Liver (tissue), 8 donors: ENCODE measurements at regions not wholly inside any gene's neighbourhood (a gene's known extent, or its start where the extent isn't known, plus 50 kb on each side); places are given as distances from the start of the nearest gene placed in this dataset.

Experiments used
- DNase-seq: peaks from one replicate; pipeline ENCODE4 v3.0.0-alpha.2; 2017; ENCODE audit warnings: low spot score
- H3K27ac ChIP-seq, 2 donors: one replicate each; pipeline ENCODE4 v1.7.0; 2013; ENCODE audit warnings: inconsistent platforms in 2 of 2, low read length in 2 of 2, control low read depth in 1 of 2, low read depth in 1 of 2, mild to moderate bottlenecking in 1 of 2
- H3K27me3 ChIP-seq, 4 donors: one replicate each; pipeline versions ENCODE4 v1.6.1 to v1.7.0; 2013; ENCODE audit warnings: low read length in 3 of 4, inconsistent platforms in 1 of 4, mild to moderate bottlenecking in 1 of 4, moderate library complexity in 1 of 4; ENCODE audit not compliant: control insufficient read depth in 4 of 4, insufficient read depth in 4 of 4
- H3K36me3 ChIP-seq, 4 donors: one replicate each; pipeline versions ENCODE4 v1.6.1 to v1.7.0; 2013; ENCODE audit warnings: low read length in 3 of 4, mild to moderate bottlenecking in 3 of 4, low read depth in 1 of 4, moderate library complexity in 1 of 4; ENCODE audit not compliant: control insufficient read depth in 4 of 4, insufficient read depth in 3 of 4
- H3K4me1 ChIP-seq, 4 donors: one replicate each; pipeline versions ENCODE4 v1.6.1 to v1.7.0; 2013; ENCODE audit warnings: low read length in 3 of 4, mild to moderate bottlenecking in 3 of 4, moderate library complexity in 1 of 4; ENCODE audit not compliant: control insufficient read depth in 4 of 4, insufficient read depth in 4 of 4
- H3K4me3 ChIP-seq, 3 donors: one replicate each; pipeline versions ENCODE4 v1.6.1 to v1.7.0; 2013; ENCODE audit warnings: low read length in 3 of 3, control low read depth in 1 of 3, low read depth in 1 of 3, mild to moderate bottlenecking in 1 of 3
- H3K9ac ChIP-seq, 2 donors: one replicate each; pipeline ENCODE4 v1.7.0; 2013; ENCODE audit warnings: low read length in 2 of 2, mild to moderate bottlenecking in 2 of 2, moderate library complexity in 2 of 2, control low read depth in 1 of 2, low read depth in 1 of 2
- H3K9me3 ChIP-seq, 4 donors: one replicate each; pipeline versions ENCODE4 v1.6.1 to v1.7.0; 2013; ENCODE audit warnings: low read length in 3 of 4; ENCODE audit not compliant: control insufficient read depth in 4 of 4
- EGR1 ChIP-seq, 2 donors: IDR thresholded peaks; 2 replicates each; pipeline ENCODE4 v1.6.1; 2016 to 2018; ENCODE audit warnings: antibody characterized with exemption in 2 of 2, low read depth in 2 of 2
- FOXA1 ChIP-seq: IDR thresholded peaks from 2 replicates; pipeline ENCODE4 v1.6.1; 2016; ENCODE audit warnings: antibody characterized with exemption
- FOXA2 ChIP-seq: IDR thresholded peaks from 2 replicates; pipeline ENCODE4 v1.6.1; 2016; ENCODE audit warnings: antibody characterized with exemption
- GABPA ChIP-seq, 2 donors: IDR thresholded peaks in 1 of 2; conservative IDR thresholded peaks in 1 of 2; 2 replicates each; pipeline ENCODE4 v1.6.1; 2016; ENCODE audit warnings: antibody characterized with exemption in 2 of 2, mild to moderate bottlenecking in 1 of 2, moderate library complexity in 1 of 2
- HNF4A ChIP-seq, 2 donors: conservative IDR thresholded peaks; 2 replicates each; pipeline ENCODE4 v1.6.1; 2016; ENCODE audit warnings: antibody characterized with exemption in 2 of 2, mild to moderate bottlenecking in 2 of 2
- HNF4G ChIP-seq: IDR thresholded peaks from 2 replicates; pipeline ENCODE4 v1.6.1; 2016; ENCODE audit warnings: antibody characterized with exemption
- JUND ChIP-seq, 2 donors: IDR thresholded peaks; 2 replicates each; pipeline ENCODE4 v1.6.1; 2016; ENCODE audit warnings: antibody characterized with exemption in 2 of 2
- RAD21 ChIP-seq, 2 donors: IDR thresholded peaks; 2 replicates each; pipeline ENCODE4 v1.6.1; 2016; ENCODE audit warnings: antibody characterized with exemption in 2 of 2, mild to moderate bottlenecking in 2 of 2
- RXRA ChIP-seq, 2 donors: IDR thresholded peaks; 2 replicates each; pipeline ENCODE4 v1.6.1; 2017 to 2018; ENCODE audit warnings: antibody characterized with exemption in 2 of 2, mild to moderate bottlenecking in 1 of 2
- SP1 ChIP-seq: IDR thresholded peaks from 2 replicates; pipeline ENCODE4 v1.6.1; 2018; ENCODE audit warnings: antibody characterized with exemption, mild to moderate bottlenecking
- YY1 ChIP-seq: IDR thresholded peaks from 2 replicates; pipeline ENCODE4 v1.6.1; 2016; ENCODE audit warnings: antibody characterized with exemption, mild to moderate bottlenecking
- WGBS: extraction: QIAGEN DNeasy Blood & Tissue Kit; methylation state at CpG from one replicate; pipeline ENCODE4 v1.1.7; 2013; 5-methylcytosine and 5-hydroxymethylcytosine counted together
- TF ChIP-seq, protein P1 (sequence below): fragments of 150-350 bp; IDR thresholded peaks from 2 replicates; pipeline ENCODE4 v1.5.1; 2017; ENCODE audit warnings: improper control_type of control experiment, low read depth, low read length; ENCODE audit not compliant: missing input control
- TF ChIP-seq, protein P2 (sequence below): IDR thresholded peaks from 2 replicates; pipeline ENCODE4 v1.6.1; 2016; ENCODE audit warnings: antibody characterized with exemption
- TF ChIP-seq, protein P3 (sequence below): IDR thresholded peaks from 2 replicates; pipeline ENCODE4 v1.6.1; 2016; ENCODE audit warnings: antibody characterized with exemption
- TF ChIP-seq, protein P4 (sequence below): IDR thresholded peaks from 2 replicates; pipeline ENCODE4 v1.6.1; 2016; ENCODE audit warnings: antibody characterized with exemption, mild to moderate bottlenecking
- TF ChIP-seq, protein P5 (sequence below): IDR thresholded peaks from 2 replicates; pipeline ENCODE4 v1.6.1; 2016; ENCODE audit warnings: antibody characterized with exemption
- donor health status: healthy.
- donor health status: healthy.
- donor health status: healthy.
- donor health status: healthy.
- donor health status: healthy.

DNA sequence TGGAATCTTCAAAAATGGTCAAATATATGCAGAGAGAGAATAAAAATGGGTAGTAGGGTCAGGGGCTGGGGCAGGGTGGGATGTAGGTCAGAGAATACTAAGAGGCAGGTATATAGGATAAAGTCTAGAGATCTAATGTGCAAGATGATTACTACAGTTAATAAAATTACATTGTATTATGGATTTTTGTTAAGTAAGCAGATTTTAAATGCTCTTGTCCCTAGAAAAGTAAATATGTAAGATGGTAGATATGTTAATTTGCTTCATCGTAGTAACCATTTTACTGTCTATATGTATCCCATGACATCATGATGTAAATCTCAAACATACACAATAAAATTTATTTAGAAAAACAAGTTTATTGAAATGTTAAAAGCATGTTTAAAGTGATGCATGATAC is 1051.4 kb downstream of the AGBL1 start:
- Histone ChIP-seq H3K4me1 (no peaks in the 10 kb centered on the region), H3K9me3 (no peaks in the 10 kb centered on the region), H3K27me3 (no peaks in the 10 kb centered on the region), H3K27ac (no peak overlapping the region), H3K4me3 (no peak overlapping the region), H3K9ac (no peak overlapping the region), H3K36me3 (no peaks in the 10 kb centered on the region)
- DNase-seq = no peak
- 72% methylated on average over 1 of the region's 1 CpG for WGBS
- TF ChIP-seq FOXA1 (no peak), RAD21 (IDR thresholded peaks at IDR 0.05) (no peak), FOXA2 (no peak), GABPA (IDR thresholded peaks at IDR 0.05 in 1 of 2, conservative IDR thresholded peaks at IDR 0.05 in 1 of 2) (no peak), JUND (IDR thresholded peaks at IDR 0.05) (no peak), RXRA (IDR thresholded peaks at IDR 0.05) (no peak), EGR1 (IDR thresholded peaks at IDR 0.05; ENCODE audit: low read depth in 2 of 2) (no peak), YY1 (no peak), SP1 (no peak), HNF4A (conservative IDR thresholded peaks at IDR 0.05) (no peak), HNF4G (no peak)
- TF ChIP-seq, protein P1, sequence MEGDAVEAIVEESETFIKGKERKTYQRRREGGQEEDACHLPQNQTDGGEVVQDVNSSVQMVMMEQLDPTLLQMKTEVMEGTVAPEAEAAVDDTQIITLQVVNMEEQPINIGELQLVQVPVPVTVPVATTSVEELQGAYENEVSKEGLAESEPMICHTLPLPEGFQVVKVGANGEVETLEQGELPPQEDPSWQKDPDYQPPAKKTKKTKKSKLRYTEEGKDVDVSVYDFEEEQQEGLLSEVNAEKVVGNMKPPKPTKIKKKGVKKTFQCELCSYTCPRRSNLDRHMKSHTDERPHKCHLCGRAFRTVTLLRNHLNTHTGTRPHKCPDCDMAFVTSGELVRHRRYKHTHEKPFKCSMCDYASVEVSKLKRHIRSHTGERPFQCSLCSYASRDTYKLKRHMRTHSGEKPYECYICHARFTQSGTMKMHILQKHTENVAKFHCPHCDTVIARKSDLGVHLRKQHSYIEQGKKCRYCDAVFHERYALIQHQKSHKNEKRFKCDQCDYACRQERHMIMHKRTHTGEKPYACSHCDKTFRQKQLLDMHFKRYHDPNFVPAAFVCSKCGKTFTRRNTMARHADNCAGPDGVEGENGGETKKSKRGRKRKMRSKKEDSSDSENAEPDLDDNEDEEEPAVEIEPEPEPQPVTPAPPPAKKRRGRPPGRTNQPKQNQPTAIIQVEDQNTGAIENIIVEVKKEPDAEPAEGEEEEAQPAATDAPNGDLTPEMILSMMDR = no peak
- TF ChIP-seq, protein P2, sequence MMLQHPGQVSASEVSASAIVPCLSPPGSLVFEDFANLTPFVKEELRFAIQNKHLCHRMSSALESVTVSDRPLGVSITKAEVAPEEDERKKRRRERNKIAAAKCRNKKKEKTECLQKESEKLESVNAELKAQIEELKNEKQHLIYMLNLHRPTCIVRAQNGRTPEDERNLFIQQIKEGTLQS = no peak
- TF ChIP-seq, protein P3, sequence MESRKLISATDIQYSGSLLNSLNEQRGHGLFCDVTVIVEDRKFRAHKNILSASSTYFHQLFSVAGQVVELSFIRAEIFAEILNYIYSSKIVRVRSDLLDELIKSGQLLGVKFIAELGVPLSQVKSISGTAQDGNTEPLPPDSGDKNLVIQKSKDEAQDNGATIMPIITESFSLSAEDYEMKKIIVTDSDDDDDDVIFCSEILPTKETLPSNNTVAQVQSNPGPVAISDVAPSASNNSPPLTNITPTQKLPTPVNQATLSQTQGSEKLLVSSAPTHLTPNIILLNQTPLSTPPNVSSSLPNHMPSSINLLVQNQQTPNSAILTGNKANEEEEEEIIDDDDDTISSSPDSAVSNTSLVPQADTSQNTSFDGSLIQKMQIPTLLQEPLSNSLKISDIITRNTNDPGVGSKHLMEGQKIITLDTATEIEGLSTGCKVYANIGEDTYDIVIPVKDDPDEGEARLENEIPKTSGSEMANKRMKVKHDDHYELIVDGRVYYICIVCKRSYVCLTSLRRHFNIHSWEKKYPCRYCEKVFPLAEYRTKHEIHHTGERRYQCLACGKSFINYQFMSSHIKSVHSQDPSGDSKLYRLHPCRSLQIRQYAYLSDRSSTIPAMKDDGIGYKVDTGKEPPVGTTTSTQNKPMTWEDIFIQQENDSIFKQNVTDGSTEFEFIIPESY = no peak
- TF ChIP-seq, protein P4, sequence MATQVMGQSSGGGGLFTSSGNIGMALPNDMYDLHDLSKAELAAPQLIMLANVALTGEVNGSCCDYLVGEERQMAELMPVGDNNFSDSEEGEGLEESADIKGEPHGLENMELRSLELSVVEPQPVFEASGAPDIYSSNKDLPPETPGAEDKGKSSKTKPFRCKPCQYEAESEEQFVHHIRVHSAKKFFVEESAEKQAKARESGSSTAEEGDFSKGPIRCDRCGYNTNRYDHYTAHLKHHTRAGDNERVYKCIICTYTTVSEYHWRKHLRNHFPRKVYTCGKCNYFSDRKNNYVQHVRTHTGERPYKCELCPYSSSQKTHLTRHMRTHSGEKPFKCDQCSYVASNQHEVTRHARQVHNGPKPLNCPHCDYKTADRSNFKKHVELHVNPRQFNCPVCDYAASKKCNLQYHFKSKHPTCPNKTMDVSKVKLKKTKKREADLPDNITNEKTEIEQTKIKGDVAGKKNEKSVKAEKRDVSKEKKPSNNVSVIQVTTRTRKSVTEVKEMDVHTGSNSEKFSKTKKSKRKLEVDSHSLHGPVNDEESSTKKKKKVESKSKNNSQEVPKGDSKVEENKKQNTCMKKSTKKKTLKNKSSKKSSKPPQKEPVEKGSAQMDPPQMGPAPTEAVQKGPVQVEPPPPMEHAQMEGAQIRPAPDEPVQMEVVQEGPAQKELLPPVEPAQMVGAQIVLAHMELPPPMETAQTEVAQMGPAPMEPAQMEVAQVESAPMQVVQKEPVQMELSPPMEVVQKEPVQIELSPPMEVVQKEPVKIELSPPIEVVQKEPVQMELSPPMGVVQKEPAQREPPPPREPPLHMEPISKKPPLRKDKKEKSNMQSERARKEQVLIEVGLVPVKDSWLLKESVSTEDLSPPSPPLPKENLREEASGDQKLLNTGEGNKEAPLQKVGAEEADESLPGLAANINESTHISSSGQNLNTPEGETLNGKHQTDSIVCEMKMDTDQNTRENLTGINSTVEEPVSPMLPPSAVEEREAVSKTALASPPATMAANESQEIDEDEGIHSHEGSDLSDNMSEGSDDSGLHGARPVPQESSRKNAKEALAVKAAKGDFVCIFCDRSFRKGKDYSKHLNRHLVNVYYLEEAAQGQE = no peak
- TF ChIP-seq, protein P5, sequence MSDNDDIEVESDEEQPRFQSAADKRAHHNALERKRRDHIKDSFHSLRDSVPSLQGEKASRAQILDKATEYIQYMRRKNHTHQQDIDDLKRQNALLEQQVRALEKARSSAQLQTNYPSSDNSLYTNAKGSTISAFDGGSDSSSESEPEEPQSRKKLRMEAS = no peak

DNA sequence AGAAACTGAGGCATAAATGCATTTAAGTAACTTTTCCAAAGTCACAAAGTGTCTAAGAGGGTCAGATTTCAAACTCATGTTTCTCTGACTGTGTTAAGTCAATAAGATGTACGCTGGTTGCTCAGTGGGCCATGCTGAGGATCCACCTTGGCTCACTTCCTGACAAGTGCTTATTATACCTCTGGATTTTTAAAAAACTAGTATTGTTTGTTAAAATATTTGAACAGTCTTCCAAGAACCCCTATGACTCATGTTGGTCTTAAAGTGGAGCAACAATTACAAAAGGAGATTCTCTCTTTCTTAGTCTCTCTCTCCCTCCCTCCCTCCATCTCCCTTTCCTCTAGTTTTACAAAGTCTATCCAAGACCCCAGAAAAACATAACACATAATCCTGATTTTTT is 1050.2 kb downstream of the AGBL1 start:
- no peaks in the 10 kb centered on the region for H3K27me3 ChIP-seq
- WGBS = 55% methylated on average over 1 of the region's 1 CpG
- no peak for DNase-seq

More for the DNA sequence above, 1050.2 kb downstream of the AGBL1 start:
- no peak for TF ChIP-seq EGR1 (IDR thresholded peaks at IDR 0.05; ENCODE audit: low read depth in 2 of 2)
- TF ChIP-seq, protein P2 = no peak
- no peak for TF ChIP-seq FOXA2
- TF ChIP-seq, protein P4 = no peak
- H3K9me3 ChIP-seq = no peaks in the 10 kb centered on the region
- H3K27ac ChIP-seq = no peak overlapping the region
- H3K36me3 ChIP-seq = no peaks in the 10 kb centered on the region
- H3K9ac ChIP-seq = no peak overlapping the region
- H3K4me1 ChIP-seq = no peaks in the 10 kb centered on the region
- H3K4me3 ChIP-seq = no peak overlapping the region
